Liver (tissue), 8 donors: ENCODE measurements at regions not wholly inside any gene's neighbourhood (a gene's known extent, or its start where the extent isn't known, plus 50 kb on each side); places are given as distances from the start of the nearest gene placed in this dataset.

Experiments
- DNase-seq: peaks from one replicate; pipeline ENCODE4 v3.0.0-alpha.2; 2017; ENCODE audit warnings: low spot score
- H3K27ac ChIP-seq, 2 donors: one replicate each; pipeline ENCODE4 v1.7.0; 2013; ENCODE audit warnings: inconsistent platforms in 2 of 2, low read length in 2 of 2, control low read depth in 1 of 2, low read depth in 1 of 2, mild to moderate bottlenecking in 1 of 2
- H3K27me3 ChIP-seq, 4 donors: one replicate each; pipeline versions ENCODE4 v1.6.1 to v1.7.0; 2013; ENCODE audit warnings: low read length in 3 of 4, inconsistent platforms in 1 of 4, mild to moderate bottlenecking in 1 of 4, moderate library complexity in 1 of 4; ENCODE audit not compliant: control insufficient read depth in 4 of 4, insufficient read depth in 4 of 4
- H3K36me3 ChIP-seq, 4 donors: one replicate each; pipeline versions ENCODE4 v1.6.1 to v1.7.0; 2013; ENCODE audit warnings: low read length in 3 of 4, mild to moderate bottlenecking in 3 of 4, low read depth in 1 of 4, moderate library complexity in 1 of 4; ENCODE audit not compliant: control insufficient read depth in 4 of 4, insufficient read depth in 3 of 4
- H3K4me1 ChIP-seq, 4 donors: one replicate each; pipeline versions ENCODE4 v1.6.1 to v1.7.0; 2013; ENCODE audit warnings: low read length in 3 of 4, mild to moderate bottlenecking in 3 of 4, moderate library complexity in 1 of 4; ENCODE audit not compliant: control insufficient read depth in 4 of 4, insufficient read depth in 4 of 4
- H3K4me3 ChIP-seq, 3 donors: one replicate each; pipeline versions ENCODE4 v1.6.1 to v1.7.0; 2013; ENCODE audit warnings: low read length in 3 of 3, control low read depth in 1 of 3, low read depth in 1 of 3, mild to moderate bottlenecking in 1 of 3
- H3K9ac ChIP-seq, 2 donors: one replicate each; pipeline ENCODE4 v1.7.0; 2013; ENCODE audit warnings: low read length in 2 of 2, mild to moderate bottlenecking in 2 of 2, moderate library complexity in 2 of 2, control low read depth in 1 of 2, low read depth in 1 of 2
- H3K9me3 ChIP-seq, 4 donors: one replicate each; pipeline versions ENCODE4 v1.6.1 to v1.7.0; 2013; ENCODE audit warnings: low read length in 3 of 4; ENCODE audit not compliant: control insufficient read depth in 4 of 4
- EGR1 ChIP-seq, 2 donors: IDR thresholded peaks; 2 replicates each; pipeline ENCODE4 v1.6.1; 2016 to 2018; ENCODE audit warnings: antibody characterized with exemption in 2 of 2, low read depth in 2 of 2
- FOXA1 ChIP-seq: IDR thresholded peaks from 2 replicates; pipeline ENCODE4 v1.6.1; 2016; ENCODE audit warnings: antibody characterized with exemption
- FOXA2 ChIP-seq: IDR thresholded peaks from 2 replicates; pipeline ENCODE4 v1.6.1; 2016; ENCODE audit warnings: antibody characterized with exemption
- HNF4G ChIP-seq: IDR thresholded peaks from 2 replicates; pipeline ENCODE4 v1.6.1; 2016; ENCODE audit warnings: antibody characterized with exemption
- RAD21 ChIP-seq, 2 donors: IDR thresholded peaks; 2 replicates each; pipeline ENCODE4 v1.6.1; 2016; ENCODE audit warnings: antibody characterized with exemption in 2 of 2, mild to moderate bottlenecking in 2 of 2
- SP1 ChIP-seq: IDR thresholded peaks from 2 replicates; pipeline ENCODE4 v1.6.1; 2018; ENCODE audit warnings: antibody characterized with exemption, mild to moderate bottlenecking
- TAF1 ChIP-seq: conservative IDR thresholded peaks from 2 replicates; pipeline ENCODE4 v1.6.1; 2016; ENCODE audit warnings: antibody characterized with exemption, mild to moderate bottlenecking
- WGBS: extraction: QIAGEN DNeasy Blood & Tissue Kit; methylation state at CpG from one replicate; pipeline ENCODE4 v1.1.7; 2013; 5-methylcytosine and 5-hydroxymethylcytosine counted together
- TF ChIP-seq, protein P1 (sequence below): IDR thresholded peaks from 2 replicates; pipeline ENCODE4 v1.6.1; 2016; ENCODE audit warnings: antibody characterized with exemption
- TF ChIP-seq, protein P2 (sequence below): IDR thresholded peaks from 2 replicates; pipeline ENCODE4 v1.6.1; 2016; ENCODE audit warnings: antibody characterized with exemption
- TF ChIP-seq, protein P3 (sequence below): fragments of 150-350 bp; IDR thresholded peaks from 2 replicates; pipeline ENCODE4 v1.5.1; 2017; ENCODE audit warnings: improper control_type of control experiment, low read depth, low read length; ENCODE audit not compliant: missing input control
- TF ChIP-seq, protein P4 (sequence below): IDR thresholded peaks from 2 replicates; pipeline ENCODE4 v1.6.1; 2016; ENCODE audit warnings: antibody characterized with exemption, mild to moderate bottlenecking
- TF ChIP-seq, protein P5 (sequence below): IDR thresholded peaks from 2 replicates; pipeline ENCODE4 v1.6.1; 2016; ENCODE audit warnings: antibody characterized with exemption
- donor health status: healthy.
- donor health status: healthy.
- donor health status: healthy.
- donor health status: healthy.
- donor health status: healthy.

DNA sequence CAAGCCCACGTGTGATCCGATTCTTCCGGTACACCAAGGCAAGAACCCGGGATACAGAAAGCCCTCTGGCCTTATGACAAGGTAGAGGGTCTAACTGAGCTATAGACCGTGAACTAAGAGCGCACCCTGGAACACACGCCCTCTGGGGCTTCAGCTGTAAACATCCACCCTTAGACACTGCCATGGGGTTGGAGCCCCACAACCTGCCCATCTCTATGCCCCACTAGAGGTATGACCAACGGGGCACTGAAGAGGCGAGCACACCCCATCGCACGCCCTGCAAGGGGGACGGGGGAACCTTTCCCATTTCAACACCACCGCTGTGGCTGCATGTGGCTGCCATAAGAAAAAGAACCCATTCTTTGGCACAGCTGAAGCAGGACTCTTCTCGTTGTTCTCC is 1206.0 kb upstream of the TMEM132C start:
- Histone ChIP-seq H3K27me3 (peaks cover 0 to 4% (median 0%) of the 10 kb centered on the region in 4 donors), H3K27ac (no peak overlapping the region), H3K36me3 (no peaks in the 10 kb centered on the region), H3K9ac (no peak overlapping the region), H3K4me1 (no peaks in the 10 kb centered on the region), H3K4me3 (no peak overlapping the region), H3K9me3 (no peaks in the 10 kb centered on the region)
- 84% methylated on average over 14 of the region's 14 CpGs for WGBS
- TF ChIP-seq, protein P1, sequence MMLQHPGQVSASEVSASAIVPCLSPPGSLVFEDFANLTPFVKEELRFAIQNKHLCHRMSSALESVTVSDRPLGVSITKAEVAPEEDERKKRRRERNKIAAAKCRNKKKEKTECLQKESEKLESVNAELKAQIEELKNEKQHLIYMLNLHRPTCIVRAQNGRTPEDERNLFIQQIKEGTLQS: no peak
- TF ChIP-seq FOXA2 (no peak), RAD21 (IDR thresholded peaks at IDR 0.05) (no peak), TAF1 (no peak), EGR1 (IDR thresholded peaks at IDR 0.05; ENCODE audit: low read depth in 2 of 2) (no peak)
- TF ChIP-seq, protein P2, sequence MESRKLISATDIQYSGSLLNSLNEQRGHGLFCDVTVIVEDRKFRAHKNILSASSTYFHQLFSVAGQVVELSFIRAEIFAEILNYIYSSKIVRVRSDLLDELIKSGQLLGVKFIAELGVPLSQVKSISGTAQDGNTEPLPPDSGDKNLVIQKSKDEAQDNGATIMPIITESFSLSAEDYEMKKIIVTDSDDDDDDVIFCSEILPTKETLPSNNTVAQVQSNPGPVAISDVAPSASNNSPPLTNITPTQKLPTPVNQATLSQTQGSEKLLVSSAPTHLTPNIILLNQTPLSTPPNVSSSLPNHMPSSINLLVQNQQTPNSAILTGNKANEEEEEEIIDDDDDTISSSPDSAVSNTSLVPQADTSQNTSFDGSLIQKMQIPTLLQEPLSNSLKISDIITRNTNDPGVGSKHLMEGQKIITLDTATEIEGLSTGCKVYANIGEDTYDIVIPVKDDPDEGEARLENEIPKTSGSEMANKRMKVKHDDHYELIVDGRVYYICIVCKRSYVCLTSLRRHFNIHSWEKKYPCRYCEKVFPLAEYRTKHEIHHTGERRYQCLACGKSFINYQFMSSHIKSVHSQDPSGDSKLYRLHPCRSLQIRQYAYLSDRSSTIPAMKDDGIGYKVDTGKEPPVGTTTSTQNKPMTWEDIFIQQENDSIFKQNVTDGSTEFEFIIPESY: no peak
- no peak for DNase-seq

DNA sequence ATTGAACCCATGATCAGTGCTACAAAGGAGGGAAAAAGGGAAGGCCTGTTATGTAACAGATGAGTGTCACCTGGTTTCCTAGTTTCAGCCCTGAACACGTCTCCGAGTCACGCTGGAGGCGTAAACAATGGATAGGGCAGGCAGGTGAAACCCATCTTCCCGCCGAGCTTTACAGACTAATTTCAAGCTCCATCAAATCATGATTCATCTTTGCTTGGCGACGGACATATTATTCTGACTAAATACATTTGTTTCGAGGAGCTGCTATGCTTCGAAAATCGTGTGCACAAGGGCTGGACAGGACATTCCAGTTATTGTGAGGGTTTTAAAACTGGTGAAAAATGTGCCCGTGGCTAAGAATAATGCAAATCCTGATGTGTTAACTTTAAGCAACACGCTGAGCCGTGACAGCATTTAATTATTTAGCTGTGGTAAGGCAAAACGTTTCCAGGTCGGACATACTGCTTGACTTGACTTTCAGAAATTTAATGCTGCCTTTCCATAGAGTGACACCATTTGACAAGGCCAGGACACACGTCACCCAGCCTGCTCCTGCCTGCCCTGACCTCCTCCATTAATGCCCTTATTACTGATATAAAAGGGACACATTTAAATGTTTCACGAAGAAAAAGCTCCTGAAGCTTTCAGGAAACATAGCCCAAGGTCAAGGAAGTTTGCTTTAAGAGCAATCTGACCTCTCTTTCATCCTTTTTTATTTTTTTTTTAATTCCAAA is 1203.5 kb upstream of the TMEM132C start:
- TF ChIP-seq FOXA2 (no peak), TAF1 (no peak)
- TF ChIP-seq, protein P3, sequence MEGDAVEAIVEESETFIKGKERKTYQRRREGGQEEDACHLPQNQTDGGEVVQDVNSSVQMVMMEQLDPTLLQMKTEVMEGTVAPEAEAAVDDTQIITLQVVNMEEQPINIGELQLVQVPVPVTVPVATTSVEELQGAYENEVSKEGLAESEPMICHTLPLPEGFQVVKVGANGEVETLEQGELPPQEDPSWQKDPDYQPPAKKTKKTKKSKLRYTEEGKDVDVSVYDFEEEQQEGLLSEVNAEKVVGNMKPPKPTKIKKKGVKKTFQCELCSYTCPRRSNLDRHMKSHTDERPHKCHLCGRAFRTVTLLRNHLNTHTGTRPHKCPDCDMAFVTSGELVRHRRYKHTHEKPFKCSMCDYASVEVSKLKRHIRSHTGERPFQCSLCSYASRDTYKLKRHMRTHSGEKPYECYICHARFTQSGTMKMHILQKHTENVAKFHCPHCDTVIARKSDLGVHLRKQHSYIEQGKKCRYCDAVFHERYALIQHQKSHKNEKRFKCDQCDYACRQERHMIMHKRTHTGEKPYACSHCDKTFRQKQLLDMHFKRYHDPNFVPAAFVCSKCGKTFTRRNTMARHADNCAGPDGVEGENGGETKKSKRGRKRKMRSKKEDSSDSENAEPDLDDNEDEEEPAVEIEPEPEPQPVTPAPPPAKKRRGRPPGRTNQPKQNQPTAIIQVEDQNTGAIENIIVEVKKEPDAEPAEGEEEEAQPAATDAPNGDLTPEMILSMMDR: no peak
- no peak for DNase-seq
- Histone ChIP-seq H3K9me3 (no peaks in the 10 kb centered on the region), H3K4me3 (no peak overlapping the region), H3K36me3 (no peaks in the 10 kb centered on the region), H3K27ac (no peak overlapping the region), H3K9ac (no peak overlapping the region), H3K27me3 (peaks cover 0 to 4% (median 0%) of the 10 kb centered on the region in 4 donors), H3K4me1 (no peaks in the 10 kb centered on the region)
- 83% methylated on average over 18 of the region's 18 CpGs for WGBS

DNA sequence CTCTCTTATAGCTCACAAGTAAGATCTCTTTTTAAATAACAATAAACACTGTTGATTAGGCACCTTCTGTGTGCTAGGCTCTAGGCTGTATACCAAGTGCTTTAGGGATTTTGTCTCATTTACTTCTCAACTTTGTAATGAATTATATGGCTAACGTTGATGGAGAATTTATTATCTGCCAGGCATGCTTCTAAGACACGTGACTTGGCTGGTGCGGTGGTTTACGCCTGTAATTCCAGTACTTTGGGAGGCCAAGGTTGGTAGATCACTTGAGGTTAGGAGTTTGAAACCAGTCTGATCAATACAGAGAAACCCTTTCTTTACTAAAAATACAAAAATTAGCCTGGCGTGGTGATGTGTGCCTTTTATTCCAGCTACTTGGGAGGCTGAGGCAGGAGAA is 1202.8 kb upstream of the TMEM132C start:
- no peak for TF ChIP-seq TAF1
- TF ChIP-seq HNF4G: no peak
- no peak for TF ChIP-seq SP1
- no peak for TF ChIP-seq FOXA2
- TF ChIP-seq, protein P2: no peak
- TF ChIP-seq, protein P3: no peak
- TF ChIP-seq, protein P4, sequence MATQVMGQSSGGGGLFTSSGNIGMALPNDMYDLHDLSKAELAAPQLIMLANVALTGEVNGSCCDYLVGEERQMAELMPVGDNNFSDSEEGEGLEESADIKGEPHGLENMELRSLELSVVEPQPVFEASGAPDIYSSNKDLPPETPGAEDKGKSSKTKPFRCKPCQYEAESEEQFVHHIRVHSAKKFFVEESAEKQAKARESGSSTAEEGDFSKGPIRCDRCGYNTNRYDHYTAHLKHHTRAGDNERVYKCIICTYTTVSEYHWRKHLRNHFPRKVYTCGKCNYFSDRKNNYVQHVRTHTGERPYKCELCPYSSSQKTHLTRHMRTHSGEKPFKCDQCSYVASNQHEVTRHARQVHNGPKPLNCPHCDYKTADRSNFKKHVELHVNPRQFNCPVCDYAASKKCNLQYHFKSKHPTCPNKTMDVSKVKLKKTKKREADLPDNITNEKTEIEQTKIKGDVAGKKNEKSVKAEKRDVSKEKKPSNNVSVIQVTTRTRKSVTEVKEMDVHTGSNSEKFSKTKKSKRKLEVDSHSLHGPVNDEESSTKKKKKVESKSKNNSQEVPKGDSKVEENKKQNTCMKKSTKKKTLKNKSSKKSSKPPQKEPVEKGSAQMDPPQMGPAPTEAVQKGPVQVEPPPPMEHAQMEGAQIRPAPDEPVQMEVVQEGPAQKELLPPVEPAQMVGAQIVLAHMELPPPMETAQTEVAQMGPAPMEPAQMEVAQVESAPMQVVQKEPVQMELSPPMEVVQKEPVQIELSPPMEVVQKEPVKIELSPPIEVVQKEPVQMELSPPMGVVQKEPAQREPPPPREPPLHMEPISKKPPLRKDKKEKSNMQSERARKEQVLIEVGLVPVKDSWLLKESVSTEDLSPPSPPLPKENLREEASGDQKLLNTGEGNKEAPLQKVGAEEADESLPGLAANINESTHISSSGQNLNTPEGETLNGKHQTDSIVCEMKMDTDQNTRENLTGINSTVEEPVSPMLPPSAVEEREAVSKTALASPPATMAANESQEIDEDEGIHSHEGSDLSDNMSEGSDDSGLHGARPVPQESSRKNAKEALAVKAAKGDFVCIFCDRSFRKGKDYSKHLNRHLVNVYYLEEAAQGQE: no peak
- TF ChIP-seq FOXA1: no peak
- TF ChIP-seq, protein P5, sequence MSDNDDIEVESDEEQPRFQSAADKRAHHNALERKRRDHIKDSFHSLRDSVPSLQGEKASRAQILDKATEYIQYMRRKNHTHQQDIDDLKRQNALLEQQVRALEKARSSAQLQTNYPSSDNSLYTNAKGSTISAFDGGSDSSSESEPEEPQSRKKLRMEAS: no peak
- H3K4me3 ChIP-seq: no peak overlapping the region
- no peak overlapping the region for H3K9ac ChIP-seq
- no peak for DNase-seq
- no peaks in the 10 kb centered on the region for H3K9me3 ChIP-seq
- 94% methylated on average over 5 of the region's 5 CpGs for WGBS
- peaks cover 0 to 4% (median 0%) of the 10 kb centered on the region in 4 donors for H3K27me3 ChIP-seq
- H3K27ac ChIP-seq: no peak overlapping the region
- H3K36me3 ChIP-seq: no peaks in the 10 kb centered on the region
- no peaks in the 10 kb centered on the region for H3K4me1 ChIP-seq
